CD14-positive monocyte (primary cell): ENCODE measurements at regions not wholly inside any gene's neighbourhood (a gene's known extent, or its start where the extent isn't known, plus 50 kb on each side); places are given as distances from the start of the nearest gene placed in this dataset.

Source experiments
- DNase-seq, 3 donors: peaks; one replicate each; pipeline ENCODE4 v3.0.0-alpha.2; 2011 to 2022
- H2AFZ ChIP-seq: 2 replicates; pipeline ENCODE4 v1.6.0; 2012; ENCODE audit warnings: mild to moderate bottlenecking, low read depth, low read length, inconsistent platforms; ENCODE audit not compliant: insufficient read depth, poor library complexity, severe bottlenecking
- H3K27ac ChIP-seq, 2 donors: 1 replicate in 1 of 2; 2 replicates in 1 of 2; pipeline ENCODE4 v1.5.1; 2012 to 2013; ENCODE audit warnings: low read length in 2 of 2, control low read depth in 1 of 2, inconsistent platforms in 1 of 2, low read depth in 1 of 2, mild to moderate bottlenecking in 1 of 2
- H3K27me3 ChIP-seq, 2 donors: one replicate each; pipeline versions ENCODE4 v1.6.0 to v1.6.1; 2011 to 2013; ENCODE audit warnings: low read length in 2 of 2; ENCODE audit not compliant: control insufficient read depth in 2 of 2, insufficient read depth in 2 of 2
- H3K36me3 ChIP-seq, 2 donors: replicated peaks in 1 of 2; 1 replicate in 1 of 2; 2 replicates in 1 of 2; pipeline versions ENCODE4 v1.5.1 to v1.6.1; 2012 to 2013; ENCODE audit warnings: low read length in 2 of 2, control low read depth in 1 of 2, inconsistent platforms in 1 of 2, mild to moderate bottlenecking in 1 of 2; ENCODE audit not compliant: insufficient read depth in 2 of 2, control insufficient read depth in 1 of 2
- H3K4me1 ChIP-seq, 2 donors: 1 replicate in 1 of 2; 2 replicates in 1 of 2; pipeline versions ENCODE4 v1.5.1 to v1.6.1; 2012 to 2013; ENCODE audit warnings: low read length in 2 of 2, control low read depth in 1 of 2, inconsistent platforms in 1 of 2, mild to moderate bottlenecking in 1 of 2, moderate library complexity in 1 of 2; ENCODE audit not compliant: insufficient read depth in 2 of 2, control insufficient read depth in 1 of 2
- H3K4me2 ChIP-seq: replicated peaks from 2 replicates; pipeline ENCODE3; 2012; ENCODE audit warnings: low read length, moderate library complexity, mild to moderate bottlenecking; ENCODE audit not compliant: poor library complexity, severe bottlenecking; ENCODE audit errors: extremely low read depth
- H3K4me3 ChIP-seq, 3 experiments: fragments of 200-600 bp in 1 of 3; sonication (generic) in 1 of 3; replicated peaks in 1 of 3; 1 replicate in 2 of 3; 2 replicates in 1 of 3; pipeline ENCODE4 v1.5.1; 2011 to 2013; ENCODE audit warnings: low read length in 3 of 3, mild to moderate bottlenecking in 3 of 3, control low read depth in 2 of 3, low read depth in 2 of 3, inconsistent platforms in 1 of 3, moderate library complexity in 1 of 3
- H3K79me2 ChIP-seq: 2 replicates; pipeline ENCODE4 v1.6.0; 2012; ENCODE audit warnings: mild to moderate bottlenecking, control low read depth, inconsistent platforms, low read length, moderate library complexity; ENCODE audit not compliant: insufficient read depth
- H3K9ac ChIP-seq: 2 replicates; pipeline ENCODE4 v1.6.0; 2017; ENCODE audit warnings: low read length, mild to moderate bottlenecking; ENCODE audit not compliant: insufficient read depth, poor library complexity, severe bottlenecking
- H3K9me3 ChIP-seq, 2 donors: replicated peaks in 1 of 2; 1 replicate in 1 of 2; 2 replicates in 1 of 2; pipeline versions ENCODE4 v1.5.1 to v1.6.1; 2012 to 2013; ENCODE audit warnings: low read length in 2 of 2, control low read depth in 1 of 2; ENCODE audit not compliant: control insufficient read depth in 1 of 2, insufficient read depth in 1 of 2
- H4K20me1 ChIP-seq: 2 replicates; pipeline ENCODE4 v1.6.0; 2012; ENCODE audit warnings: mild to moderate bottlenecking, low read length, control low read depth, moderate library complexity; ENCODE audit not compliant: insufficient read depth
- H3K27ac Mint-ChIP-seq, 7 donors: one replicate each; pipeline ENCODE4 v1.8.0; 2020; ENCODE audit warnings: mild to moderate bottlenecking in 7 of 7, mixed read lengths in 7 of 7, moderate library complexity in 6 of 7, inconsistent platforms in 2 of 7
- H3K27me3 Mint-ChIP-seq, 3 donors: one replicate each; pipeline ENCODE4 v1.8.0; 2021 to 2022; ENCODE audit warnings: low read depth in 3 of 3, mild to moderate bottlenecking in 3 of 3, mixed read lengths in 3 of 3, moderate library complexity in 3 of 3, inconsistent platforms in 1 of 3
- H3K36me3 Mint-ChIP-seq, 2 donors: one replicate each; pipeline ENCODE4 v1.8.0; 2020; ENCODE audit warnings: mixed read lengths in 2 of 2, inconsistent platforms in 1 of 2, mild to moderate bottlenecking in 1 of 2
- H3K4me1 Mint-ChIP-seq: one replicate; pipeline ENCODE4 v1.8.0; 2020; ENCODE audit warnings: mild to moderate bottlenecking, mixed read lengths
- H3K4me3 Mint-ChIP-seq, 2 donors: one replicate each; pipeline ENCODE4 v1.8.0; 2020; ENCODE audit warnings: mild to moderate bottlenecking in 2 of 2, mixed read lengths in 2 of 2, moderate library complexity in 1 of 2
- H3K9me3 Mint-ChIP-seq, 7 donors: one replicate each; pipeline ENCODE4 v1.8.0; 2020 to 2022; ENCODE audit warnings: mixed read lengths in 7 of 7, mild to moderate bottlenecking in 6 of 7, moderate library complexity in 6 of 7, inconsistent platforms in 2 of 7
- WGBS: methylation state at CpG from one replicate; pipeline ENCODE4 v1.1.5; 2013; ENCODE audit warnings: missing lambda C conversion rate; ENCODE audit not compliant: insufficient coverage; 5-methylcytosine and 5-hydroxymethylcytosine counted together
- intact Hi-C, 2 donors: fragments of 100-400 bp; cut with micrococcal nuclease; formaldehyde crosslinking; loops; one replicate each; pipeline versions ENCODE4 v1.15.0 to v1.15.1; 2023
- TF ChIP-seq, protein P1 (sequence below): fragments of 200-600 bp; IDR thresholded peaks from one replicate; pipeline ENCODE4 v1.8.0; 2022; ENCODE audit warnings: antibody characterized with exemption, mild to moderate bottlenecking

DNA sequence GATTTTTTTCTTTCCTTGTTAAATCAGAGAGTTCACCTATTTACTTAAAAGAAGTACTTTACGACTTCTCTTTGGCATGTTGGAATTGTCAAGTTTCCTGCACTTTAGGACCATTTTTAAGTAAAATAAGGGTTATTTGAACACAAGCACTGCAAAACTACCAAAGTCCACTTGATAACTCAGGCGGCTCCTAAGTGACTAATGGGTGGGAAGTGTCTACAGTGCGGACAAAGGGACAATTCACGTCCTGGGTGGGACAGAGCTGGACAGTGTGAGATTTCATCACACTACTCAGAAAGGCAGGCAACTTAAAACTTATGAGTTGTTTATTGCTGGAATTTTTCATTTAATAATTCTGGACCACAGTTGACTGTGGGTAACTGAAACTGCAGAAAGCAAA, 590.2 kb upstream of the UBE2E2 start:
- Mint-ChIP-seq H3K27ac (no peak overlapping the region), H3K27me3 (peaks cover 1% of the 10 kb centered on the region in 3 donors), H3K9me3 (peaks cover 0 to 3% (median 0%) of the 10 kb centered on the region in 7 donors), H3K36me3 (no peaks in the 10 kb centered on the region), H3K4me3 (no peak overlapping the region), H3K4me1 (no peaks in the 10 kb centered on the region)
- intact Hi-C loops = no loop called here
- Histone ChIP-seq H3K4me1 (no peaks in the 10 kb centered on the region), H3K9me3 (no peaks in the 10 kb centered on the region), H3K79me2 (no peaks in the 10 kb centered on the region), H3K36me3 (no peaks in the 10 kb centered on the region), H4K20me1 (no peaks in the 10 kb centered on the region), H3K27ac (no peak overlapping the region), H3K4me2 (no peak overlapping the region), H3K4me3 (no peak overlapping the region), H3K9ac (no peak overlapping the region), H3K27me3 (no peaks in the 10 kb centered on the region), H2AFZ (no peak overlapping the region)
- no peak for DNase-seq
- TF ChIP-seq, protein P1, sequence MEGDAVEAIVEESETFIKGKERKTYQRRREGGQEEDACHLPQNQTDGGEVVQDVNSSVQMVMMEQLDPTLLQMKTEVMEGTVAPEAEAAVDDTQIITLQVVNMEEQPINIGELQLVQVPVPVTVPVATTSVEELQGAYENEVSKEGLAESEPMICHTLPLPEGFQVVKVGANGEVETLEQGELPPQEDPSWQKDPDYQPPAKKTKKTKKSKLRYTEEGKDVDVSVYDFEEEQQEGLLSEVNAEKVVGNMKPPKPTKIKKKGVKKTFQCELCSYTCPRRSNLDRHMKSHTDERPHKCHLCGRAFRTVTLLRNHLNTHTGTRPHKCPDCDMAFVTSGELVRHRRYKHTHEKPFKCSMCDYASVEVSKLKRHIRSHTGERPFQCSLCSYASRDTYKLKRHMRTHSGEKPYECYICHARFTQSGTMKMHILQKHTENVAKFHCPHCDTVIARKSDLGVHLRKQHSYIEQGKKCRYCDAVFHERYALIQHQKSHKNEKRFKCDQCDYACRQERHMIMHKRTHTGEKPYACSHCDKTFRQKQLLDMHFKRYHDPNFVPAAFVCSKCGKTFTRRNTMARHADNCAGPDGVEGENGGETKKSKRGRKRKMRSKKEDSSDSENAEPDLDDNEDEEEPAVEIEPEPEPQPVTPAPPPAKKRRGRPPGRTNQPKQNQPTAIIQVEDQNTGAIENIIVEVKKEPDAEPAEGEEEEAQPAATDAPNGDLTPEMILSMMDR = no peak
- no CpG with 5 or more reads among the region's 4 CpGs for WGBS

DNA sequence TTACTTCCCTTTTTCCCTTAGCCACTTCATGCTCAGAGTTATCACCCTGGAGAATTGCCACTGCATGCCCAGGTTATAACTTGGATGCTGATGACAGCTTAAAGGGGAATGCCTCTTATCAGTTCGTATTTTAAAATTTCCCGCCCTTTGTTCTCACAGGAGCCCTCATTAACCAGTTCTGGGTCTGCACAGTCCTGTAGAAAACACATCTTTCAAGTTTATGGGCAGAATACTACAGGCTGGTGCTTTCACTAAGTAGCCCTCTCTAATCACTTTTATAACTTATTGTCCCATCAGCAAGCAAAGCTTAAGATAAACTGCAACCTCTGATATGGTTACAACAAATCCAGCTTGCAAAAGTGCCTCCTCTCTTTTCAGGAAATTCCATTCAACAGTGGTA, 587.3 kb upstream of the UBE2E2 start:
- H3K4me3 ChIP-seq = no peak overlapping the region
- no peak overlapping the region for H3K9ac ChIP-seq
- no peak overlapping the region for H3K4me3 Mint-ChIP-seq
- no peak overlapping the region for H3K27ac ChIP-seq
- H3K36me3 ChIP-seq = no peaks in the 10 kb centered on the region
- H3K4me1 ChIP-seq = no peaks in the 10 kb centered on the region
- H3K36me3 Mint-ChIP-seq = no peaks in the 10 kb centered on the region
- intact Hi-C loops = no loop called here
- H3K27ac Mint-ChIP-seq = no peak overlapping the region
- H3K79me2 ChIP-seq = no peaks in the 10 kb centered on the region
- no peak overlapping the region for H3K4me2 ChIP-seq
- H3K9me3 Mint-ChIP-seq = peaks cover 0 to 3% (median 2%) of the 10 kb centered on the region in 7 donors
- no peaks in the 10 kb centered on the region for H3K9me3 ChIP-seq
- H2AFZ ChIP-seq = no peak overlapping the region
- WGBS = 60% methylated on average over 1 of the region's 2 CpGs
- H3K27me3 Mint-ChIP-seq = peaks cover 0 to 3% (median 1%) of the 10 kb centered on the region in 3 donors
- no peaks in the 10 kb centered on the region for H4K20me1 ChIP-seq
- TF ChIP-seq, protein P1 = no peak
- H3K4me1 Mint-ChIP-seq = no peaks in the 10 kb centered on the region
- no peaks in the 10 kb centered on the region for H3K27me3 ChIP-seq
- no peak for DNase-seq
